ENCODE measurements at regions not wholly inside any gene's neighbourhood (a gene's known extent, or its start where the extent isn't known, plus 50 kb on each side); places are given as distances from the start of the nearest gene placed in this dataset.

DNA sequence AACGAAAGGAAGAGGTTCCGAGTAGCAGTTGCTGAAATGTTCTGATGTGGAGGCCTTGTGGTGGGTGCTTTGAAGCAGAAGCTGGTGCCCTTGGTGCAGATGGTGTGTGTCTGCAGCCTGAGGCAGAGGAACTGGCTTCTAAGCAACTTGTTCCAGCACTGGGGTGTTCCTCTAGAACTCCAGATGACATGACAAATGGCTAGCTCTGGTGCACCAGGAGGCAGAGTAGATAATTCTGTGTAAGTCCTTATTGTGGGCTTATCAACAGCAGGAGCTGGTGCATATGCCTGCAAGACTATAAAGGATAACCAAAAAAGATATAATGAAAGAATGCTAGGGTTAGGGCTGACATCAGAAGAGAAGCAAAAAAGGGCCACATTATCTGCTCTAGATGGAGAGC lies 76.5 kb downstream of the ARL5B start:
- DNase-seq = no peak
- Mint-ChIP-seq H3K27me3 (ENCODE audit: unreplicated experiment) (no peaks in the 10 kb centered on the region), H3K4me1 (ENCODE audit: low read depth, unreplicated experiment) (no peaks in the 10 kb centered on the region), H3K36me3 (ENCODE audit: insufficient read depth, unreplicated experiment) (no peaks in the 10 kb centered on the region), H3K4me3 (ENCODE audit: low read depth, unreplicated experiment) (no peak overlapping the region), H3K27ac (ENCODE audit: unreplicated experiment) (no peak overlapping the region), H3K9me3 (ENCODE audit: low read depth, unreplicated experiment) (no peaks in the 10 kb centered on the region)
- no TSS peak for BruUV-seq (replicated peaks)
- TF ChIP-seq, protein P1, sequence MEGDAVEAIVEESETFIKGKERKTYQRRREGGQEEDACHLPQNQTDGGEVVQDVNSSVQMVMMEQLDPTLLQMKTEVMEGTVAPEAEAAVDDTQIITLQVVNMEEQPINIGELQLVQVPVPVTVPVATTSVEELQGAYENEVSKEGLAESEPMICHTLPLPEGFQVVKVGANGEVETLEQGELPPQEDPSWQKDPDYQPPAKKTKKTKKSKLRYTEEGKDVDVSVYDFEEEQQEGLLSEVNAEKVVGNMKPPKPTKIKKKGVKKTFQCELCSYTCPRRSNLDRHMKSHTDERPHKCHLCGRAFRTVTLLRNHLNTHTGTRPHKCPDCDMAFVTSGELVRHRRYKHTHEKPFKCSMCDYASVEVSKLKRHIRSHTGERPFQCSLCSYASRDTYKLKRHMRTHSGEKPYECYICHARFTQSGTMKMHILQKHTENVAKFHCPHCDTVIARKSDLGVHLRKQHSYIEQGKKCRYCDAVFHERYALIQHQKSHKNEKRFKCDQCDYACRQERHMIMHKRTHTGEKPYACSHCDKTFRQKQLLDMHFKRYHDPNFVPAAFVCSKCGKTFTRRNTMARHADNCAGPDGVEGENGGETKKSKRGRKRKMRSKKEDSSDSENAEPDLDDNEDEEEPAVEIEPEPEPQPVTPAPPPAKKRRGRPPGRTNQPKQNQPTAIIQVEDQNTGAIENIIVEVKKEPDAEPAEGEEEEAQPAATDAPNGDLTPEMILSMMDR (IDR thresholded peaks at IDR 0.05; ENCODE audit: unreplicated experiment) = no peak
- CTCF ChIA-PET = no interaction called here
- intact Hi-C loops (cut with micrococcal nuclease; ENCODE audit: unreplicated experiment) = no loop called here

DNA sequence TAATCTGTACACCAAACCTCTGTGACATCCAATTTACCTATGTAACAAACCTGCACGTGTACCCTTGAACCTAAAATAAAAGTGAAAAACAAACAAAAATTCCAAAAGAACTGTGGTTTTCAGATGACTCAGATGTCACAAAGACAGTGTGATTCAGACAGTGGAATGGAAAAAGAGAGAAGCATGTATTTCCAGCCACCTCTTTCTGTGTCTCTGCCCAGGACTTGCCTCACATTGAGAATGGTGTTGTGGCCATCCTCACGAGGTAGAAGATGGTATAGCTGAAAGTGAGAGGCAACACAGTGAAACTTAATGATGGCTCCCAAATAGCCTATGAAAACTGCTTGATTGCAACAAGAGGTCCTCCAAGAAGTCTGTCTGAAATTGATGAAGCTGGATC lies 78.0 kb downstream of the ARL5B start:
- no peaks in the 10 kb centered on the region for H3K27me3 Mint-ChIP-seq (ENCODE audit: unreplicated experiment)
- no TSS peak for BruUV-seq (replicated peaks)
- H3K4me1 Mint-ChIP-seq (ENCODE audit: low read depth, unreplicated experiment) = no peaks in the 10 kb centered on the region
- DNase-seq = no peak
- H3K27ac Mint-ChIP-seq (ENCODE audit: unreplicated experiment) = no peak overlapping the region
- H3K4me3 Mint-ChIP-seq (ENCODE audit: low read depth, unreplicated experiment) = no peak overlapping the region
- TF ChIP-seq, protein P1 (IDR thresholded peaks at IDR 0.05; ENCODE audit: unreplicated experiment) = no peak
- CTCF ChIA-PET = no interaction called here
- intact Hi-C loops (cut with micrococcal nuclease; ENCODE audit: unreplicated experiment) = no loop called here
- H3K9me3 Mint-ChIP-seq (ENCODE audit: low read depth, unreplicated experiment) = peaks cover 3% of the 10 kb centered on the region
- H3K36me3 Mint-ChIP-seq (ENCODE audit: insufficient read depth, unreplicated experiment) = no peaks in the 10 kb centered on the region

DNA sequence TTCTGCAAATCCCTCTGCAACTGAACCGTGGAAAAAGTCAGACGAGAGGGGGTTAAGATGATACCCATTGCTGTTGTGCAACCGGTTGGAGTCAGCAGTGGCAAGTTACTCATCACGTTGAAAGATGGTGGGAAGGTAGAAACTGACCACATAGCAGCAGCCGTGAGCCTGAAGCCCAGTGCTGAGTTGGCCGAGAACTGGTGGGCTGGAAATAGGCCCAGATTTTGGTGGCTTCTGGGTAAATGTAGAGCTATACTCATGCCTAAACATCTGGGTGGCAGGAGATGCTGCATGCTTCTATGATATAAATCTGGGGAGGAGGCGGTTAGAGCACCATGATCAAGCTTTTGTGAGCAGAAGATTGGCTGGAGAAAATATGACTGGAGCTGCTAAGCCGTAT lies 78.6 kb downstream of the ARL5B start:
- Mint-ChIP-seq H3K4me3 (ENCODE audit: low read depth, unreplicated experiment) (no peak overlapping the region), H3K9me3 (ENCODE audit: low read depth, unreplicated experiment) (peaks cover 3% of the 10 kb centered on the region), H3K36me3 (ENCODE audit: insufficient read depth, unreplicated experiment) (no peaks in the 10 kb centered on the region), H3K4me1 (ENCODE audit: low read depth, unreplicated experiment) (no peaks in the 10 kb centered on the region), H3K27ac (ENCODE audit: unreplicated experiment) (no peak overlapping the region), H3K27me3 (ENCODE audit: unreplicated experiment) (no peaks in the 10 kb centered on the region)
- CTCF ChIA-PET = no interaction called here
- TF ChIP-seq, protein P1 (IDR thresholded peaks at IDR 0.05; ENCODE audit: unreplicated experiment) = no peak
- intact Hi-C loops (cut with micrococcal nuclease; ENCODE audit: unreplicated experiment) = no loop called here
- no peak for DNase-seq
- BruUV-seq (replicated peaks) = no TSS peak

DNA sequence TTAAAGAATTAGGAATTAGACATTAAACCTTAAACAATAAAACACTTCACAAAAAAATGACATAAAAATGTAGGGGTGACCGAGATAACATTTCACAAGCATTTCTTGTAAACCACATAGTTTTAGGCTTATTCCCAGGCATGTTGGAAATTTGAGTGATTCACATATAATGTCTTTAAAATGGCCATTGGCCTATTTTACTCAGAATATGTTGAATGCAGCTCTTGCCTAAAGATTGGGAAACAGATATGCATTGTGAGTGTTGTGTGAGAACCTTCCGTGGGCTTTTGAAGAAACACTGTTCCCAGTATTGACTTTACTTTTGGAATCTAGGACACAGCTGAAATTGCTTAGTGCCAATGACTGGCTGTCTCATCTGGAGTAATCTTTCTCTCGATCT lies 79.6 kb downstream of the ARL5B start:
- no peak overlapping the region for H3K27ac Mint-ChIP-seq (ENCODE audit: unreplicated experiment)
- H3K36me3 Mint-ChIP-seq (ENCODE audit: insufficient read depth, unreplicated experiment) = no peaks in the 10 kb centered on the region
- H3K27me3 Mint-ChIP-seq (ENCODE audit: unreplicated experiment) = no peaks in the 10 kb centered on the region
- peaks cover 3% of the 10 kb centered on the region for H3K9me3 Mint-ChIP-seq (ENCODE audit: low read depth, unreplicated experiment)
- CTCF ChIA-PET = no interaction called here
- TF ChIP-seq, protein P1 (IDR thresholded peaks at IDR 0.05; ENCODE audit: unreplicated experiment) = no peak
- no peak overlapping the region for H3K4me3 Mint-ChIP-seq (ENCODE audit: low read depth, unreplicated experiment)
- intact Hi-C loops (cut with micrococcal nuclease; ENCODE audit: unreplicated experiment) = no loop called here
- BruUV-seq (replicated peaks) = no TSS peak
- DNase-seq = no peak
- no peaks in the 10 kb centered on the region for H3K4me1 Mint-ChIP-seq (ENCODE audit: low read depth, unreplicated experiment)

DNA sequence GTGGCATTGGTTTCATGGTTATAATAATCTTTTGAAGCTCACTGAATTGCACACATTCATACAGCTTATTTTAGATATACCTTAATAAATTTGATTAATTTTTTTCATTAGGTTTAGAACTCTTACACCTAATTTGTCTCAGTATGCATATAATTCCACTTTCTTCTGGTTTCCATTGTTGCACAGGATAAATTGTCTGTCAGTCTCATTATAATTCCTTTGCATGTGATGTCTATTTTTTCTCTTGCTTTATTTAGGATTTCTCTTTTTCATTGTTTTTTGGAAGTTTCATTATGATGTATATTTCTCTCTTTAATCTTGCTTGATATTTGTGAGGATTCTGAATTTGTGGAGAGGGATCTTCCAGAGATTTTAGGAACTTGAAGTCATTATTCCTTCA lies 84.7 kb downstream of the ARL5B start:
- no peak overlapping the region for H3K4me3 Mint-ChIP-seq (ENCODE audit: low read depth, unreplicated experiment)
- intact Hi-C loops (cut with micrococcal nuclease; ENCODE audit: unreplicated experiment) = no loop called here
- no TSS peak for BruUV-seq (replicated peaks)
- H3K36me3 Mint-ChIP-seq (ENCODE audit: insufficient read depth, unreplicated experiment) = no peaks in the 10 kb centered on the region
- TF ChIP-seq, protein P1 (IDR thresholded peaks at IDR 0.05; ENCODE audit: unreplicated experiment) = no peak
- H3K9me3 Mint-ChIP-seq (ENCODE audit: low read depth, unreplicated experiment) = peaks cover 3% of the 10 kb centered on the region
- CTCF ChIA-PET = no interaction called here
- H3K27me3 Mint-ChIP-seq (ENCODE audit: unreplicated experiment) = no peaks in the 10 kb centered on the region
- H3K4me1 Mint-ChIP-seq (ENCODE audit: low read depth, unreplicated experiment) = no peaks in the 10 kb centered on the region
- no peak overlapping the region for H3K27ac Mint-ChIP-seq (ENCODE audit: unreplicated experiment)
- no peak for DNase-seq
